ENCODE measurements at regions not wholly inside any gene's neighbourhood (a gene's known extent, or its start where the extent isn't known, plus 50 kb on each side); places are given as distances from the start of the nearest gene placed in this dataset.

DNA sequence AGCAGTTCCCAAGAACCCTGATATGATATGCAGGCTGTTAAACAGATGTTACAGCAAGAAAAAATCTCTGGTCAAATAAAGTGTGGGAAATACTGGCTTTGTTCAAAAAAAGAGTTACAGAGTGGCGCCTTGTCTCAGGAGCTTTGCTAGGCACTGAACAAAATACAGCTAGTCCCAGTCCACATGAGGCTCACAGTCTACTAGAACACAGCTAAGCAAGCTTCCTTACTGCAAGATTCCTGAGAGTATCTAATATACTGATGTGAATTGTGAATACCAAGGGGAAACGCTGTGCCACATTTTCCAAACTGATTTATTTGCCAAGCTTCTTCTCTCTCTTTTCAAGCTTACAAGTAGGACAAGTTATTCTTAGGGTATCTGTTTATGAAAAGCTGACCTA is 188.8 kb upstream of the NABP1 start:
- TF ChIP-seq POLR2AphosphoS5 (IDR thresholded peaks at IDR 0.05; ENCODE audit: insufficient read depth, low read depth, low read length) (no peak), POLR2A (IDR thresholded peaks at IDR 0.05; ENCODE audit: low read depth, low read length) (no peak), GATA2 (IDR thresholded peaks at IDR 0.05; ENCODE audit: insufficient read depth, insufficient read length, low read depth, low read length) (no peak), EZH2 (IDR thresholded peaks at IDR 0.05; ENCODE audit: borderline replicate concordance, low read depth, low read length, severe bottlenecking) (no peak)
- TF ChIP-seq, protein P1, sequence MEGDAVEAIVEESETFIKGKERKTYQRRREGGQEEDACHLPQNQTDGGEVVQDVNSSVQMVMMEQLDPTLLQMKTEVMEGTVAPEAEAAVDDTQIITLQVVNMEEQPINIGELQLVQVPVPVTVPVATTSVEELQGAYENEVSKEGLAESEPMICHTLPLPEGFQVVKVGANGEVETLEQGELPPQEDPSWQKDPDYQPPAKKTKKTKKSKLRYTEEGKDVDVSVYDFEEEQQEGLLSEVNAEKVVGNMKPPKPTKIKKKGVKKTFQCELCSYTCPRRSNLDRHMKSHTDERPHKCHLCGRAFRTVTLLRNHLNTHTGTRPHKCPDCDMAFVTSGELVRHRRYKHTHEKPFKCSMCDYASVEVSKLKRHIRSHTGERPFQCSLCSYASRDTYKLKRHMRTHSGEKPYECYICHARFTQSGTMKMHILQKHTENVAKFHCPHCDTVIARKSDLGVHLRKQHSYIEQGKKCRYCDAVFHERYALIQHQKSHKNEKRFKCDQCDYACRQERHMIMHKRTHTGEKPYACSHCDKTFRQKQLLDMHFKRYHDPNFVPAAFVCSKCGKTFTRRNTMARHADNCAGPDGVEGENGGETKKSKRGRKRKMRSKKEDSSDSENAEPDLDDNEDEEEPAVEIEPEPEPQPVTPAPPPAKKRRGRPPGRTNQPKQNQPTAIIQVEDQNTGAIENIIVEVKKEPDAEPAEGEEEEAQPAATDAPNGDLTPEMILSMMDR (IDR thresholded peaks at IDR 0.05; ENCODE audit: extremely low read depth in 1 of 2, insufficient read depth in 1 of 2, low read depth in 1 of 2, low read length in 2 of 2): no peak

All from endothelial cell of umbilical vein (primary cell).